ENCODE measurements at regions not wholly inside any gene's neighbourhood (a gene's known extent, or its start where the extent isn't known, plus 50 kb on each side); places are given as distances from the start of the nearest gene placed in this dataset.
"Not testable (repeated sequence)": the region's sequence is repeated elsewhere in the genome, so short reads cannot be mapped to it uniquely, and the experiment has no call there.

GRCh38 chr10:78236416-78237015 is 202.9 kb downstream of the RPS24 start:
- no TSS peak for BruUV-seq (replicated peaks)
- TF ChIP-seq CTCF (conservative IDR thresholded peaks at IDR 0.05; ENCODE audit: low read depth, low read length) (no peak), EZH2 (IDR thresholded peaks at IDR 0.05; ENCODE audit: borderline replicate concordance, low read depth, low read length, poor library complexity, severe bottlenecking) (no peak)
- ChIA-PET POLR2A (ENCODE audit: low non-redundant PET) (interaction anchor here (0.7 kb wide), 1 partner anchor 396 kb away, joined by 3 read pairs; no protein-coding TSS in a partner anchor), CTCF (no interaction called here)
- Histone ChIP-seq H3K27me3 (replicated peaks; ENCODE audit: insufficient read depth, low read depth, low read length, poor library complexity) (no peaks in the 10 kb centered on the region), H3K4me1 (ENCODE audit: insufficient read depth, low read length, poor library complexity, severe bottlenecking) (no peaks in the 10 kb centered on the region), H3K9me3 (ENCODE audit: low read depth, low read length, poor library complexity, severe bottlenecking) (no peaks in the 10 kb centered on the region), H3K36me3 (ENCODE audit: insufficient read depth, low read length, poor library complexity, severe bottlenecking) (no peaks in the 10 kb centered on the region), H3K4me3 (ENCODE audit: low read depth, low read length, poor library complexity, severe bottlenecking) (no peak overlapping the region), H3K27ac (ENCODE audit: low read depth, low read length, poor library complexity, severe bottlenecking) (no peak overlapping the region)
- intact Hi-C loops (cut with micrococcal nuclease; ENCODE audit: unreplicated experiment) = no loop called here
- DNase-seq (ENCODE audit: low spot score) = no peak

GRCh38 chr10:78237951-78238350 is 204.3 kb downstream of the RPS24 start:
- not testable (repeated sequence) for BruUV-seq (replicated peaks)

GRCh38 chr10:78247266-78247665 is 213.6 kb downstream of the RPS24 start:
- Histone ChIP-seq H3K27me3 (replicated peaks; ENCODE audit: insufficient read depth, low read depth, low read length, poor library complexity) (no peaks in the 10 kb centered on the region), H3K27ac (ENCODE audit: low read depth, low read length, poor library complexity, severe bottlenecking) (no peak overlapping the region), H3K36me3 (ENCODE audit: insufficient read depth, low read length, poor library complexity, severe bottlenecking) (no peaks in the 10 kb centered on the region), H3K4me1 (ENCODE audit: insufficient read depth, low read length, poor library complexity, severe bottlenecking) (no peaks in the 10 kb centered on the region), H3K4me3 (ENCODE audit: low read depth, low read length, poor library complexity, severe bottlenecking) (no peak overlapping the region), H3K9me3 (ENCODE audit: low read depth, low read length, poor library complexity, severe bottlenecking) (no peaks in the 10 kb centered on the region)
- intact Hi-C loops (cut with micrococcal nuclease; ENCODE audit: unreplicated experiment) = no loop called here
- BruUV-seq (replicated peaks) = no TSS peak
- ChIA-PET CTCF (no interaction called here), POLR2A (ENCODE audit: low non-redundant PET) (no interaction called here)
- no peak for TF ChIP-seq EZH2 (IDR thresholded peaks at IDR 0.05; ENCODE audit: borderline replicate concordance, low read depth, low read length, poor library complexity, severe bottlenecking)
- DNase-seq (ENCODE audit: low spot score) = no peak

More at GRCh38 chr10:78237951-78238350, 204.3 kb downstream of the RPS24 start:
- DNase-seq (ENCODE audit: low spot score); H3K36me3 ChIP-seq (ENCODE audit: insufficient read depth, low read length, poor library complexity, severe bottlenecking); H3K27ac ChIP-seq (ENCODE audit: low read depth, low read length, poor library complexity, severe bottlenecking); POLR2A ChIA-PET (ENCODE audit: low non-redundant PET); intact Hi-C loops (cut with micrococcal nuclease; ENCODE audit: unreplicated experiment); H3K27me3 ChIP-seq (replicated peaks; ENCODE audit: insufficient read depth, low read depth, low read length, poor library complexity); H3K9me3 ChIP-seq (ENCODE audit: low read depth, low read length, poor library complexity, severe bottlenecking); H3K4me1 ChIP-seq (ENCODE audit: insufficient read depth, low read length, poor library complexity, severe bottlenecking); H3K4me3 ChIP-seq (ENCODE audit: low read depth, low read length, poor library complexity, severe bottlenecking): not testable (repeated sequence)
- CTCF ChIA-PET = interaction anchor here (0.7 kb wide), 1 partner anchor 602 kb away, joined by 3 read pairs; no protein-coding TSS in a partner anchor

- Histone ChIP-seq H3K4me1 (ENCODE audit: insufficient read depth, low read length, poor library complexity, severe bottlenecking) (no peaks in the 10 kb centered on the region), H3K36me3 (ENCODE audit: insufficient read depth, low read length, poor library complexity, severe bottlenecking) (no peaks in the 10 kb centered on the region), H3K9me3 (ENCODE audit: low read depth, low read length, poor library complexity, severe bottlenecking) (no peaks in the 10 kb centered on the region), H3K27me3 (replicated peaks; ENCODE audit: insufficient read depth, low read depth, low read length, poor library complexity) (no peaks in the 10 kb centered on the region), H3K27ac (ENCODE audit: low read depth, low read length, poor library complexity, severe bottlenecking) (no peak overlapping the region), H3K4me3 (ENCODE audit: low read depth, low read length, poor library complexity, severe bottlenecking) (no peak overlapping the region)
- intact Hi-C loops (cut with micrococcal nuclease; ENCODE audit: unreplicated experiment) = no loop called here
- POLR2A ChIA-PET (ENCODE audit: low non-redundant PET) = no interaction called here
- CTCF ChIA-PET = no interaction called here
- BruUV-seq (replicated peaks) = no TSS peak
- no peak for DNase-seq (ENCODE audit: low spot score)
- no peak for TF ChIP-seq CTCF (conservative IDR thresholded peaks at IDR 0.05; ENCODE audit: low read depth, low read length)
- no peak for TF ChIP-seq EZH2 (IDR thresholded peaks at IDR 0.05; ENCODE audit: borderline replicate concordance, low read depth, low read length, poor library complexity, severe bottlenecking)
Measured at GRCh38 chr10:78247821-78248220, 214.2 kb downstream of the RPS24 start.
